GM12891 (cell line): ENCODE measurements at regions not wholly inside any gene's neighbourhood (a gene's known extent, or its start where the extent isn't known, plus 50 kb on each side); places are given as distances from the start of the nearest gene placed in this dataset.

ENCODE experiments used
- POLR2AphosphoS5 ChIP-seq: IDR thresholded peaks from 2 replicates; pipeline ENCODE4 v1.6.1; 2011; ENCODE audit warnings: low read depth, low read length, control low read depth
- POU2F2 ChIP-seq: IDR thresholded peaks from 2 replicates; pipeline ENCODE4 v1.6.1; 2011; ENCODE audit warnings: low read depth, mild to moderate bottlenecking, control low read depth, low read length, moderate library complexity
- TAF1 ChIP-seq: IDR thresholded peaks from 2 replicates; pipeline ENCODE4 v1.6.1; 2011; ENCODE audit warnings: low read depth, low read length, control low read depth

GRCh38 chr2:147250652-147251356 is 594.0 kb upstream of the ACVR2A start:
- no peak for TF ChIP-seq POLR2AphosphoS5
- TF ChIP-seq POU2F2: no peak
- no peak for TF ChIP-seq TAF1
